Pons (tissue), 1 donor: ENCODE measurements at regions not wholly inside any gene's neighbourhood (a gene's known extent, or its start where the extent isn't known, plus 50 kb on each side); places are given as distances from the start of the nearest gene placed in this dataset.
"Not testable (repeated sequence)": the region's sequence is repeated elsewhere in the genome, so short reads cannot be mapped to it uniquely, and the experiment has no call there.

Experiments used
- DNase-seq: peaks from one replicate; pipeline ENCODE4 v3.0.0-alpha.2; 2016; ENCODE audit warnings: low spot score

DNA sequence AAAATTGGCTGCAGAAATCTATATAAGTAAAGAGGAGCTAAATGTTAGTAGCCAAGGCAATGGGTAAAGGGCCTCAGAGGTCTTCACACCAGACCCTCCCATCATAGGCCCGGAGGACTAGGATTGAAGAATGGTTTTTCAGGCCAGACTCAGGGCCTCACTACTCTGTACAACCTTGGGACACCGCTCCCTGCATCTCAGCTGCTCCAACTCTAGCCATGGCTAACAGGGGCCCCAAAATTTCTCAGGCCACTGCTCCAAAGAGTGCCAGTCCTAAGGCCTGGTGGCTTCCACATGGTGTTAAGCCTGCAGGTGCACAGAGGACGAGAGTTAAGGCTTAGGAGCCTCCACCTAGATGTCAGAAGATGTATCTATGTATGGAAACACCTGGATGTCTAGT lies 155.5 kb upstream of the MGAT4C start:
- no peak for DNase-seq

DNA sequence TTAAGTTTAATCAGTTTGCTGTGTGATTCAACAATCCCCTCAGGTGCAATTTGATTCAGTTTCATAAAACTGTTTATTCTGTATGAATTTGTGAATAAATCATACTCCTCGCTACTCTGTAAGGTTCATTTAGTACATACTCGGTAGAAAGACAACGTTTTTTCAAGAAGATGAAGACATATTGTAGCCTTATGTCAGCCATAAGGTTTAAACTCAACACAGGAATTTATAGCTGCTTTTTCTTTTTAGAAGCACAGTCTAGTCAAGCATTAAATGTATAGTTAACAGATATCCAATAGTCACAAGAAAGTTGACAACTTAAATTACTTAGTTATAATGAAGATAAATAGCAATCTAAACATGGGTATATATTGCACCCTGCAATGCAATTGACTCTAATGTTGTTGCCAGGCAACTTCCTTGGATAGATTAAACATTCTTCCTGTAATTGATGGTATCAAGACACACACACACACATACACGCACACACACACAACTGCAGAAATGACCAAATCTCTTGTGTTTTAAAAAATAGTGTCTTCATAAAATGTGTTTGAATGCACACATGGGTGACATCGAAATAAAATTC lies 151.5 kb upstream of the MGAT4C start:
- DNase-seq = no peak

DNA sequence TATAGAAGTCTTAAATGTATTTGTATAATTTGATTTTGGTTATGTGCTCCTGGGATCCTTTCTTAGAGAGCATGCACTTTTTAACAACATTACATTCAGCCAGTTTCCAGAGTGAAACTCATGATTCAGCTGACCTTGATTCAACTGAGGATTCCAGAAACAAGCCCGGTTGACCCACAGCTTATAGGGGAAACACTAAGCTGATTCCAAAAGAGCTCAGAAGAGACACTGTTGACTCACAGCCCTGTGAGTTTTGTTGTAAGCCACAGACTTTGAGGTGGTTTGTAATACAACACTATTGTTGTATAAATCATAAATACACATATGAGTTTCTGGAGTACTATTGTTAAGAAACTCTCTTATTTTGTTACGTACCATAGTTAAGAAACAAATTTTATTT lies 133.8 kb upstream of the MGAT4C start:
- no peak for DNase-seq

DNA sequence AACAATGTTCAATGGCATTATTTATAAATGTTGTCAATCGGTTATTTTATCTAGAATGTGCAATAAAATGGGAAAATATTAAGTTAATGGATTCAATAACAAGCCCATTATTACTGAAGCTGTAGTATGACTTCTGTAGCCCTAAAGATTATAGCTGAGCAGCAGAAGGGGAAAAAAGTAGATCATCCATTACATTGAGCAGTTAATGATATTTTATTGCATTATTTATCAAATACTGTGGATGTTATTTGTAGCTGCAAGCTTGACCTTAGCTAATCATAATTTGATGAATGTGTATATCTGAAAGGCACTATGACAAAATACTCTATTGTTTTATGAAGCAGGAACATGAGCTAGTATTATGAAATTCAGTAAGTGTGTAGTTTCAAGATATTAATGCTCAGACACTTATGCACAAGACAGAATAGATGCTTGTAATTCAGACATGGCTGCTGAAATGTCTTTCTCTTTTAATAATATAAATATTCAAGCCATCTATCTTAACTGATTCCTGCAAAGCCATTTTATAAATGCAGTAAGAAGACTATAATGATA lies 131.5 kb upstream of the MGAT4C start:
- no peak for DNase-seq

DNA sequence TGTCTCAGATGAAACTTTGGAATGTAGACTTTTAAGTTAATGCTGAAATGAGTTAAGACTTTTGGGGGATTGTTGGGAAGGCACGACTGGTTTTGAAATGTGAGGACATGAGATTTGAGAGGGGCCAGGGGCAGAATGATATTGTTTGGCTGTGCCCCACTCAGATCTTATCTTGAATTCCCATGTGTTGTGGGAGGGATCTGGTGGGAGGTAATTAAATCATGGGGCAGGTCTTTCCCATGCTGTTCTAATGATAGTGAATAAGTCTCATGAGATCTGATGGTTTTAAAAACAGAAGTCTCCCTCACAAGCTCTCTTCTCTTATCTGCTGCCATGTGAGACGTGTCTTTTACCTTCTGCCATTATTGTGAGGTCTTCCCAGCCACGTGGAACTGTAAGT lies 127.6 kb upstream of the MGAT4C start:
- DNase-seq = not testable (repeated sequence)

DNA sequence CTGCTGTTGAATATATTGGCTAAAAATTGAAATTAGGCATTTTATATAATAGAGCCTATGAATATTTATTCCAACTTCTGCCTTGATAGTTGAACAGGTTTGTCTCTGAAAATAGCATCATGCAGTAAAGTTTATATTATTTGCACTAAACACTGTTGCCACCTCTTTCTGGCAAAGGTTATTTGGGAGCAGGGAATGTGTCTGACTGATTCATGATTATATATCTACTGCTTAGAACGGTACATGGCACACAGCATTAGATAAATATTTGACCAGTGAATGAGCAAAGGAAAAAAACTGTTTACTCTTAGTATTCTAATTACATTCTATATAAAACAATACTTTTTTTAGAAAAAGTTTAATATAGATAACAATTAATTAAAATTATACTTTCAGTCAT lies 123.1 kb upstream of the MGAT4C start:
- DNase-seq = no peak

DNA sequence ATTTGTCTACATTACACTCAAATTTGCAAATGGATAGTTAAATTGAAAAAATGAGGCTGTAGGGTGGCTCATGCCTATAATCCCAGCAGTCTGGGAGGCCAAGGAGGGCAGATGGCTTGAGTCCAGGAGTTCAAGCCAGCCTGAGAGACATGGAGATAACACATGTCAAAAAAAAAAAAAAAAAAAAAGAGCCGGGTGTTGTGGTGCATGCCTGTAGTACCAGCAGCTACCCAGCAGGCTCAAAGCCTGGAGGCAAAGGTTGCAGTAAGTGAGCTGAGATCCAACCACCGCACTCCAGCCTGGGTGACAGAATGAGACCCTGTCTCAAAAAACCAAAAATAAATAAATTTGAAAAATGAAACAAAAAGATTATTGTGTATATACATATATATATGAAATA lies 119.9 kb upstream of the MGAT4C start:
- no peak for DNase-seq

DNA sequence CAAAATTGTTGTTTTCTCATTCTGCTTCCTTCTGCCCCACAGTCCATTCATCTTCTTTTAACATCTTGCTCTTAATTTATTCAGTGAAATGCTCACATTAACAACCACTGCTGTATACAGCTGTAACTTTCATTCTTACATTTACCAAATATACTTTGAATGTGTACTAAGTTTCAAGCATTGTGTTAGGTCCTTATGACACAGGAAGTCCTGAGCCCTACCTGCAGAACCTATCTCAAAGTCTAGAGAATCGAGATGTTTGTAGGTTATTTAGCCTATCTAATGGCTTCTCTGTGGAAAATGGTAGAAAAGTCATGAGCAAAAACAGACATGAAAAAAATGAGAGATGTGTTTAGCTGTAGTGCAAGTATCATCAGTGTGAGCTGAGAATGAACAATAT lies 117.6 kb upstream of the MGAT4C start:
- no peak for DNase-seq

DNA sequence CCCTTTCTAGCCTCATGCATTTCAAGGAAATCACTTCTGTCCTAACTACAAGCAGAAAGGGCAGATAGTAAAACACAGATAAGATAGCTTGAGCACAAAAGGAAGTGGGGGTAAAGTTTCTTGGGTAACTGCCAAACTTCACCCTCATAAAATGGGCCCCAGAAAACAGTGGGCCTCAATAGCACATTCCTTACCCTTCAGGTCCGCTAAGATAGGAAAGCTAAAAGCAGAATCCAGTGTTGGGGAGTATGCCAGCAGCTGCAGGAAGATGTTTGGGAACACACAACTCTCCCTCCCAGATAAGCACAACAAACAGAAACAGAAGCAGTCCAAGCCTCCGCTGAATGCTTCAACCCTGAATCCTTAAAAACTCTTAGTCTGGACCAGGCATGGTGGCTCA lies 110.9 kb upstream of the MGAT4C start:
- DNase-seq = no peak

DNA sequence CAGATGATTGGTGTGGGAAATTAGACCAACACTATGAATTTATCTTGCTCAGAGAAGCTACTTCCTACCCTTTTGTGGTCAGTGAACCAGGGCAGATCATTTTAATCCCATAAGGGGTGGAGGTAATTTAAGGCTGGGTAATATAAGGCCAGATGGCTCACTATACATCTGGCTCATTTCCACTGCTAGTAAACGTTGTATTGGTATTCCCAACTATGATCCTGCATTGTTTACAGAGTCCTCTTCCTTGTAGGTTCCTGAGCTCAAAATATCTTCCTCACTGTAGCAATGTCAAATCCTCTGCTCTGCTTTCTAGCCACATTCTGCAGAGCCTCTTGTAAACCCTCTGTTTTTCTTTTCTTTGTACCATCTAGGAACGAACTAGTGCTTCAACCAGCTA lies 93.0 kb upstream of the MGAT4C start:
- DNase-seq = no peak

DNA sequence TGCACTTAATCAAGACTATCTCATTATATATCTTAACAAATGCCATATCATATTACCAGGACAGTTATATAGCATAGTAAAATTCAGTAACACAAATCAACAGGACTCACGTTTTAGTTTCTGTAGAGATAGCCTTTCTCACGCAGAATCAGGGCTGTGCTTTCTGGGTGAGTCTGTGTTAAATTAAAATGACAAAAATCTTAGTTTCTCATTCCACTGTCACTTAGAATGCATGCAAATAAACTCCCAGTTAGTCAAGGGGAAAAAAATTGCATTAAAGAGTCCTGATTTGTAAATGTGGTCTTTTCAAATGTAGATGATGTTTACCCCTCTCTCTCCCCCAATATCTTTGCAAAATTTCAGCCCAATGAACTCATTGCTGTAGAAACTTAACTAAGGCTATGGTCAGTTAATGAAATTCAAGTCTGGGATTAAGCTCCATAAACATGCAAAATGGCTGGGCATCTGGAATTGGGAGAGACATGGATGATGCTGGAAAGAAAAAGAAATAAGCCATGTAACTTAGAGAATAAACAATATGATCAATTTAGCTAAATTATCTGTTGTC lies 77.8 kb upstream of the MGAT4C start:
- DNase-seq = no peak

DNA sequence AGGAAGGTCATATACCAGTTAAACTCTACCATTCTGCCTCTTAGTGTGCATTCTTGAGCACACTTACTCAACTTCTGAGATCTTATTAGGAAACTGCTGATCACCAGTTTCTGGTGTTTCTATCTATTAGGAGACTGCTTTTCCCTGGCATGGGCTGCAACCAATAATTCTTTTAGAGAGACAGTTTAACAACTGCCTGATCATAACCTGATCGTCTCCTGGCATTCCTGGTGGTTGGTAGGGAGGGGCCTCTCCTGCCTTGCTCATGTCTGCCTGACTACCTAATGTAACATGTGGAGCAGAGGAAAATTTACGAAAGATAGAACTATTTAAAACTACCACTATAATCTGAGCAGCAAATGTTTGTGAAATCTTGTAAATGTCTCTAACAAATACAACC lies 75.3 kb upstream of the MGAT4C start:
- no peak for DNase-seq

DNA sequence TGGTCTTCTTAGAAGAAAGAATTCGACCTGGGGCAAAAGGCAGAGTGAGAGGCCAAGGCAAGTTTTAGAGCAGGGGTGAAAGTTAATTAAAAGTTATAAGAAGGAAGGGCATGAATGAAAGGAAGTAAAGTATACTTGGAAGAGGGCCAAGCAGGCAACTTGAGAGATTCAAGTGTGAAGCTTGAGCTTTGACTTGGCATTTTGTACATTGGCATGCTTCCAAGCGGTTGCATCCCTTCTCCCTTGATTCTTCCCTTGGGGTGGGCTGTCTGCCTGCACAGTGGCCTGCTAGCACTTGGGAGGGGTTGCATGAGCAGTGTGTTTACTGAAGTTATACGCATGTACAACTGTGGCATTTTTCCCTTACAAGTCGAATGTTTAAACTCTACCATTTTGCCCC lies 74.8 kb upstream of the MGAT4C start:
- DNase-seq = no peak

DNA sequence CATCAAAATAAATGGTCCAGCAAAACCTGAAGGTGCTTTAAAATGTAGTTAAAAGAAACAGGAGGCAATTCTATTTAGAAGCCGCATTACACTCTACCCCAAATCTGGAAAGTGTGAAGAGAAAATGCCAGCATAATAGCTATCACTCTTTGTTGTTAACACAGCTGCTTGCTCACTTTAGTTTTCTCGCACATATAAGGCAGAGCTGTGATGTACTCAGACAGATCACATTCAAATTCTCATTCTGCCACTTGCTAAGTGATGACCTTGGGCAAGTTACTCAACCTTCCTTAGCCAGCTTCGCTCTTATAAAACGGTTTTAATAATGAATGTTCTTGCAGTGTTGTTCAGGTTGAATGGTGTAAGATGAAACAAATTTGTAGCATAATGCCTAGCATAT lies 56.0 kb upstream of the MGAT4C start:
- no peak for DNase-seq
